ENCODE measurements at regions not wholly inside any gene's neighbourhood (a gene's known extent, or its start where the extent isn't known, plus 50 kb on each side); places are given as distances from the start of the nearest gene placed in this dataset.

DNA sequence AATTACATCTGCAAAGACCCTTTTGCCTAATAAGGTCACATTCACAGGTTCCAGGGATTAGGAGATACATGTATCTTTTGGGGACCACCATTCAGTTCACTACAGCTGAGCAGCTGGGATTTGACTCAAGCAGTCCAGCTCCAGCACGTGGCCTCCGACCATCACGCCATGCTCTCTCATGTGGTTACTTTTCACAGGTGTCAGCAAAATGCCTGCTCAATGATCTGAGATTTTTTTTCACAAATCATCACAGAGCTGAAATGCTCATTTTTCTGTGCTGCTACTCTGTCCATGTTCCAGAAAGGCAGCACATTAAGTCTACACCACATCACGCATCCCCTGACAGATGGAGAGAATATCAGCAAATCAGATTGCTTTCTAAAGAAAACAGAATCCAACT lies 98.5 kb upstream of the RMDN2 start:
- TF ChIP-seq, protein P1, sequence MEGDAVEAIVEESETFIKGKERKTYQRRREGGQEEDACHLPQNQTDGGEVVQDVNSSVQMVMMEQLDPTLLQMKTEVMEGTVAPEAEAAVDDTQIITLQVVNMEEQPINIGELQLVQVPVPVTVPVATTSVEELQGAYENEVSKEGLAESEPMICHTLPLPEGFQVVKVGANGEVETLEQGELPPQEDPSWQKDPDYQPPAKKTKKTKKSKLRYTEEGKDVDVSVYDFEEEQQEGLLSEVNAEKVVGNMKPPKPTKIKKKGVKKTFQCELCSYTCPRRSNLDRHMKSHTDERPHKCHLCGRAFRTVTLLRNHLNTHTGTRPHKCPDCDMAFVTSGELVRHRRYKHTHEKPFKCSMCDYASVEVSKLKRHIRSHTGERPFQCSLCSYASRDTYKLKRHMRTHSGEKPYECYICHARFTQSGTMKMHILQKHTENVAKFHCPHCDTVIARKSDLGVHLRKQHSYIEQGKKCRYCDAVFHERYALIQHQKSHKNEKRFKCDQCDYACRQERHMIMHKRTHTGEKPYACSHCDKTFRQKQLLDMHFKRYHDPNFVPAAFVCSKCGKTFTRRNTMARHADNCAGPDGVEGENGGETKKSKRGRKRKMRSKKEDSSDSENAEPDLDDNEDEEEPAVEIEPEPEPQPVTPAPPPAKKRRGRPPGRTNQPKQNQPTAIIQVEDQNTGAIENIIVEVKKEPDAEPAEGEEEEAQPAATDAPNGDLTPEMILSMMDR (IDR thresholded peaks at IDR 0.05): no peak
- TF ChIP-seq POLR2AphosphoS5 (IDR thresholded peaks at IDR 0.05) (no peak), EP300 (IDR thresholded peaks at IDR 0.05; ENCODE audit: low read depth) (no peak), POLR2A (IDR thresholded peaks at IDR 0.05) (no peak)

Data from transverse colon (tissue), 4 donors.